ENCODE measurements at regions not wholly inside any gene's neighbourhood (a gene's known extent, or its start where the extent isn't known, plus 50 kb on each side); places are given as distances from the start of the nearest gene placed in this dataset.

DNA sequence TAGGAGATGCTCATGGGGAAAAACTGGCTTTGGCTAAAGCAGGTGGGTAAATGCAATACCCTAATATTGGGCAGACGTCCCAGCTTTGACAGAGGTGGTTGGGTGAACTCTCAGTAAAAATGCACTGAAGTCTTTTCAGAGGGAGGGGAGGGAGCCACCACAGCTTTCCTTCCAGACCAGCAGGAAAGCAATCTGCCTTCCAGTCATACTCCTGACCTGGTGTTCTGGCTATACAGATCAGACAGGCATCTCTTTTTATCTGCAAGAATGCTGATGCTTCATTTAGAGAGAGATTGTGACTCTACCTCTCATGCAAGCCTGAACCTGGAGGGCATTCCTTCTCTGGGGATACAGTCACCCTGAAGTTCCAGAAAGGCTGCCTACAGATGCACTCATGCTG is 52.6 kb upstream of the ICA1 start:
- H3K9me3 Mint-ChIP-seq = peaks cover 36% of the 10 kb centered on the region
- no peak overlapping the region for H3K27ac Mint-ChIP-seq
- H3K4me1 Mint-ChIP-seq = no peaks in the 10 kb centered on the region
- TF ChIP-seq, protein P1, sequence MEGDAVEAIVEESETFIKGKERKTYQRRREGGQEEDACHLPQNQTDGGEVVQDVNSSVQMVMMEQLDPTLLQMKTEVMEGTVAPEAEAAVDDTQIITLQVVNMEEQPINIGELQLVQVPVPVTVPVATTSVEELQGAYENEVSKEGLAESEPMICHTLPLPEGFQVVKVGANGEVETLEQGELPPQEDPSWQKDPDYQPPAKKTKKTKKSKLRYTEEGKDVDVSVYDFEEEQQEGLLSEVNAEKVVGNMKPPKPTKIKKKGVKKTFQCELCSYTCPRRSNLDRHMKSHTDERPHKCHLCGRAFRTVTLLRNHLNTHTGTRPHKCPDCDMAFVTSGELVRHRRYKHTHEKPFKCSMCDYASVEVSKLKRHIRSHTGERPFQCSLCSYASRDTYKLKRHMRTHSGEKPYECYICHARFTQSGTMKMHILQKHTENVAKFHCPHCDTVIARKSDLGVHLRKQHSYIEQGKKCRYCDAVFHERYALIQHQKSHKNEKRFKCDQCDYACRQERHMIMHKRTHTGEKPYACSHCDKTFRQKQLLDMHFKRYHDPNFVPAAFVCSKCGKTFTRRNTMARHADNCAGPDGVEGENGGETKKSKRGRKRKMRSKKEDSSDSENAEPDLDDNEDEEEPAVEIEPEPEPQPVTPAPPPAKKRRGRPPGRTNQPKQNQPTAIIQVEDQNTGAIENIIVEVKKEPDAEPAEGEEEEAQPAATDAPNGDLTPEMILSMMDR (IDR thresholded peaks at IDR 0.05) = no peak
- no peak for DNase-seq
- no peaks in the 10 kb centered on the region for H3K36me3 Mint-ChIP-seq (ENCODE audit: low read depth)
- H3K4me3 Mint-ChIP-seq = no peak overlapping the region
- peaks cover 4% of the 10 kb centered on the region for H3K27me3 Mint-ChIP-seq (ENCODE audit: low read depth, poor library complexity)

DNA sequence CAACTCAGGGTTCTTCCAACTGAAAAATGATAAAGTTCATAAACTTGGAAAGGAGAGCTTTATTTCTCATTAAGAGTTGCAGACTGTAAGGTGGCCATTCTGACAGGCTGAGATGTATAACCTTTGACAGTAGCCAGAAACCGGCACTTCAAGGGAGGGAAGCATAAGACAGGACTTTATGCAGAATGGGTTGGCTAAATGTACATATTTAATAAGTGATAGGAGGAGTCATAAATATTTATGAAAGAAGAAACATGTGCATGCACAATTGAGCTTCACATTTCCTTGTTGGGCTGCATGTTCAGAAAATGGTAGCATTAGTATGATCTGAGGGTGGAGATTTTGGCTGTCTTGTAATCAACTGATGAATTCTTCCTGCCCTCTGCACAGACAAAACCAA is 57.1 kb upstream of the ICA1 start:
- no peaks in the 10 kb centered on the region for H3K4me1 Mint-ChIP-seq
- H3K4me3 Mint-ChIP-seq = no peak overlapping the region
- H3K27ac Mint-ChIP-seq = no peak overlapping the region
- no peak for DNase-seq
- H3K9me3 Mint-ChIP-seq = peaks cover 9% of the 10 kb centered on the region
- peaks cover 4% of the 10 kb centered on the region for H3K27me3 Mint-ChIP-seq (ENCODE audit: low read depth, poor library complexity)
- TF ChIP-seq, protein P1 (IDR thresholded peaks at IDR 0.05) = no peak
- H3K36me3 Mint-ChIP-seq (ENCODE audit: low read depth) = no peaks in the 10 kb centered on the region

DNA sequence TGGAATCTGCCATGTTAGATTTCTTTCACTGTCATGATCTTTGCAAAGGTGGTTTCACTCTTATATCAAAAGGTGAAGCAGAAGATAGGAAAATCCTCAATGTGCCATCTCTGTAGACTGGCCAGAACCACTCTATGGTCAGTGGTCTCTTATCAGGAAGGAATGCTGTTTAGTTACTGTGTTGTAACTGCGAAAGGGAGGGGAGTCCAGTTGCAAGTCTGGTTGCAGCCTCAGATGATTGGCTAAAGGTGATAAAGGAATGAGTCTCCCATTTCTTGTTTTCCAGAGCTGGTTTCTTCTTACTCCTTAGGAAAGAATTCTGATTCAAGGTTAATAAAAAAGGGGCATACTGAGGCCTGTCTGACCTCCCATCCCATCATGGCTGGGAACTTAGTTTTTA is 58.2 kb upstream of the ICA1 start:
- Mint-ChIP-seq H3K27me3 (ENCODE audit: low read depth, poor library complexity) (peaks cover 4% of the 10 kb centered on the region), H3K36me3 (ENCODE audit: low read depth) (no peaks in the 10 kb centered on the region), H3K9me3 (peaks cover 9% of the 10 kb centered on the region), H3K4me1 (no peaks in the 10 kb centered on the region), H3K4me3 (no peak overlapping the region), H3K27ac (no peak overlapping the region)
- no peak for DNase-seq
- TF ChIP-seq, protein P1 (IDR thresholded peaks at IDR 0.05) = no peak

DNA sequence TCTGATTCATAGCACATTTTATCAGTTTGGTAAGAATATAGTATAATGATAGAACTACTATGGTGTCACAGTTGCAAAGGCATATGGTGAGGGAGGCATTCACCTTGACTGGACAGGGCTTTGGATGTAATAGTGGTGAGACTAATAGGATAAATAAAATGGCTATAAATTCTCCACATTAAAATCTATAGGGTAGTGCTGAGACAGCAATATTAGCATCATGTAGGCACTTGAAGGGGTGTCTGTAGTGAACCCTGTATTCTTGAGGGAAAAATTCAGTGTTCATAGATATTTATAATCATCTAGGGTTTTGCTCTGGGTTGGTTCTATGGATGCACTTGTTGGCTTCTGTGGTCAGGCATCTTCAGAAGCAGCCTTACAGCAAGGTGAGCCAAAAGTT is 59.3 kb upstream of the ICA1 start:
- Mint-ChIP-seq H3K27ac (no peak overlapping the region), H3K9me3 (peaks cover 9% of the 10 kb centered on the region), H3K4me1 (no peaks in the 10 kb centered on the region), H3K4me3 (no peak overlapping the region), H3K36me3 (ENCODE audit: low read depth) (no peaks in the 10 kb centered on the region), H3K27me3 (ENCODE audit: low read depth, poor library complexity) (peaks cover 6% of the 10 kb centered on the region)
- no peak for DNase-seq
- TF ChIP-seq, protein P1 (IDR thresholded peaks at IDR 0.05) = no peak

DNA sequence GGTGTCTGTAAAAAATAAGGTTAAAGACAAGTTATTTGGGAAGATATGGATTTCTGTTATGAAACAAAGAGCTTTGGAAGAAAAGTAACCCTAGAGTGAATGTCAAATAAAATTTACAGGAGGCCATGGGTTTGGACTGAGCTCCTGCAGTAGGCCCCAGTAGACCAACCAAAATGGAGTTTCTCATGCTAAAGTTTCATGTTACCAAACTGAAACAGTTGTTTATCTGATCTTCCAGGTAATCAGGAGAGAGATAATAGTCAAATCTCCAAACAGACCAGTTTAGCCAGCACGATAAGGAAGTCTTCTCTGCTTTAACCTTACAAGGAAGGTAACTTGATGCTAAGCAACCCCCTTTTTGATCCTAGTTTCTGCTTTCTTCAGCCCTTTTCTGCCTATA is 60.7 kb upstream of the ICA1 start:
- no peak overlapping the region for H3K27ac Mint-ChIP-seq
- DNase-seq = no peak
- H3K4me1 Mint-ChIP-seq = no peaks in the 10 kb centered on the region
- TF ChIP-seq, protein P1 (IDR thresholded peaks at IDR 0.05) = no peak
- H3K27me3 Mint-ChIP-seq (ENCODE audit: low read depth, poor library complexity) = peaks cover 3% of the 10 kb centered on the region
- H3K4me3 Mint-ChIP-seq = no peak overlapping the region
- no peaks in the 10 kb centered on the region for H3K36me3 Mint-ChIP-seq (ENCODE audit: low read depth)
- peaks cover 9% of the 10 kb centered on the region for H3K9me3 Mint-ChIP-seq

GRCh38 chr7:8325067-8325466 is 63.1 kb upstream of the ICA1 start:
- no peak overlapping the region for H3K4me3 Mint-ChIP-seq
- H3K9me3 Mint-ChIP-seq = no peaks in the 10 kb centered on the region
- no peak for DNase-seq

More at GRCh38 chr7:8325067-8325466, 63.1 kb upstream of the ICA1 start:
- Mint-ChIP-seq H3K27me3 (ENCODE audit: low read depth, poor library complexity) (peaks cover 5% of the 10 kb centered on the region), H3K36me3 (ENCODE audit: low read depth) (no peaks in the 10 kb centered on the region), H3K27ac (no peak overlapping the region), H3K4me1 (no peaks in the 10 kb centered on the region)
- TF ChIP-seq, protein P1 (IDR thresholded peaks at IDR 0.05) = no peak
